GM23248 (cell line): ENCODE measurements at regions not wholly inside any gene's neighbourhood (a gene's known extent, or its start where the extent isn't known, plus 50 kb on each side); places are given as distances from the start of the nearest gene placed in this dataset.

Experiments
- DNase-seq: peaks from one replicate; pipeline ENCODE4 v3.0.0-alpha.2; 2015
- H2AFZ ChIP-seq: fragments of 200-600 bp; sonication (generic); 2 replicates; pipeline ENCODE4 v1.6.1; 2016; ENCODE audit warnings: antibody characterized with exemption
- H3F3A ChIP-seq: fragments of 200-600 bp; sonication (generic); 2 replicates; pipeline ENCODE4 v1.6.1; 2016; ENCODE audit warnings: mild to moderate bottlenecking, antibody characterized with exemption, mixed run types; ENCODE audit not compliant: insufficient read depth
- H3K27ac ChIP-seq: fragments of 200-600 bp; sonication (generic); 2 replicates; pipeline ENCODE4 v1.5.1; 2016; ENCODE audit warnings: mild to moderate bottlenecking
- H3K27me3 ChIP-seq: fragments of 200-600 bp; sonication (generic); replicated peaks from 2 replicates; pipeline ENCODE4 v1.6.1; 2016; ENCODE audit warnings: mild to moderate bottlenecking; ENCODE audit not compliant: insufficient read depth
- H3K36me3 ChIP-seq: fragments of 200-600 bp; sonication (generic); 2 replicates; pipeline ENCODE4 v1.6.1; 2016; ENCODE audit warnings: low read depth, mild to moderate bottlenecking
- H3K4me1 ChIP-seq: fragments of 200-600 bp; sonication (generic); 2 replicates; pipeline ENCODE4 v1.6.1; 2016; ENCODE audit warnings: mild to moderate bottlenecking; ENCODE audit not compliant: insufficient read depth
- H3K4me2 ChIP-seq: fragments of 200-600 bp; sonication (generic); one replicate; pipeline ENCODE4 v1.6.1; 2016; ENCODE audit warnings: mild to moderate bottlenecking; ENCODE audit not compliant: unreplicated experiment
- H3K4me3 ChIP-seq: fragments of 200-600 bp; sonication (generic); 2 replicates; pipeline ENCODE4 v1.5.1; 2016; ENCODE audit warnings: mild to moderate bottlenecking
- H3K79me2 ChIP-seq: fragments of 200-600 bp; sonication (generic); 2 replicates; pipeline ENCODE4 v1.6.1; 2016; ENCODE audit warnings: mild to moderate bottlenecking; ENCODE audit not compliant: insufficient read depth
- H3K9ac ChIP-seq: fragments of 200-600 bp; sonication (generic); 2 replicates; pipeline ENCODE4 v1.6.1; 2016; ENCODE audit warnings: mild to moderate bottlenecking
- H3K9me2 ChIP-seq: fragments of 200-600 bp; sonication (generic); 2 replicates; pipeline ENCODE4 v1.6.1; 2016; ENCODE audit warnings: mixed run types, mild to moderate bottlenecking, moderate library complexity; ENCODE audit not compliant: insufficient read depth
- H3K9me3 ChIP-seq: fragments of 200-600 bp; sonication (generic); one replicate; pipeline ENCODE4 v1.6.1; 2017; ENCODE audit warnings: low read depth
- H4K20me1 ChIP-seq: fragments of 200-600 bp; sonication (generic); 2 replicates; pipeline ENCODE4 v1.6.0; 2016; ENCODE audit not compliant: insufficient read depth
- EZH2 ChIP-seq: fragments of 200-600 bp; sonication (generic); IDR thresholded peaks from 2 replicates; pipeline ENCODE4 v1.6.1; 2018; ENCODE audit warnings: antibody characterized with exemption, mild to moderate bottlenecking; ENCODE audit not compliant: insufficient read depth, poor library complexity, severe bottlenecking
- EZH2phosphoT487 ChIP-seq: fragments of 200-600 bp; sonication (generic); IDR thresholded peaks from 2 replicates; pipeline ENCODE4 v1.6.1; 2018; ENCODE audit warnings: antibody characterized with exemption, moderate library complexity, mild to moderate bottlenecking, low read depth; ENCODE audit not compliant: insufficient read depth
- WGBS, 2 experiments: methylation state at CpG; one replicate each; pipeline ENCODE4 v1.1.6; 2015 to 2017; ENCODE audit warnings: low lambda C conversion rate in 2 of 2, low coverage in 1 of 2; ENCODE audit errors: missing lambda C conversion rate in 2 of 2; 5-methylcytosine and 5-hydroxymethylcytosine counted together
- in situ Hi-C: fragments of 300-500 bp; cut with MboI; formaldehyde crosslinking; loops from 2 replicates; pipeline ENCODE4 v1.15.0; 2020

DNA sequence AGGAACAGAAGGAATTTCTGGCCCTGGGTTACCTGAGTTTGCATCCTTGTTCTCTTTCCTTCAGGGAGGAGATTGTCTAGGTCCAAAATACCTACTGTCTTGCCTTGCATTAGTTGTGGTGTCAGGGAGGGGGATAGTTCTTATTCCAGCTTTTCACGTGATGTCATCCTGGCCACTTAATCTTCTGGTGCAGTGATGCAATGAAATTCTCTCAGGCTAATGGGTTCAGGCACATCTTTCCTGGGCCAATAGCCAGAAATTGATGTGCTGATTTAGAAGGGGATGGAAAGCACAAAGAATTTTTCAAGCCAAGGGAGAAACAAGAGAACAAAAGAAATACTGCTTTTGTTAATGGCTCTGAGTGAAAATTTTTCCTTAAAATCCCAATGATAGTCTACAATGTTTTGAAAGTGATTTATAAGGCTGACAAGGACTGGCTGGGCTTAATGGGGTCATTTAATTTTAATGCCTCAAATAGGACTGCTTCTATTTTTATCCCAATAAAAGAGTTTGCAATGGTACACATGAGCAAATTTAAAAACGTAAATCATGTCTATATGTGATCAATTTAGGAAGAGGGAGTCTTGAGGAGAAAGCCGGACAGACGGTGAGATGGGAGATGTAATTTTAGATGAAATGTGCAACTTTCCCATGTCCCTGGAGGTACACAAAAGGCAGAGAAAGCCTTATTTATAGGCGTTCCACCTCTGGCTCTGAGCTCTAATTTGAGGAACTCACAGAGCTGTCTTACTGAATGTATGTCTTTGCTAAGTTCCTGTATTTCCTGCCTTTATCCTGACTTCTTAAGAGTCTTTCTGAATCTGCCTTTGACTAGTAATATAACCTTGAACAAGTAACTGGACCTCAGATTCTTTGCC lies 89.3 kb upstream of the SV2C start:
- Histone ChIP-seq H3K27me3 (no peaks in the 10 kb centered on the region), H3K9me2 (no peaks in the 10 kb centered on the region), H4K20me1 (no peaks in the 10 kb centered on the region), H3K79me2 (no peaks in the 10 kb centered on the region), H2AFZ (no peak overlapping the region), H3K4me2 (no peak overlapping the region), H3K4me1 (no peaks in the 10 kb centered on the region), H3F3A (no peaks in the 10 kb centered on the region), H3K9ac (no peak overlapping the region), H3K27ac (no peak overlapping the region), H3K36me3 (no peaks in the 10 kb centered on the region), H3K4me3 (no peak overlapping the region), H3K9me3 (no peaks in the 10 kb centered on the region)
- TF ChIP-seq EZH2phosphoT487 = no peak
- TF ChIP-seq EZH2 = no peak
- no peak for DNase-seq
- in situ Hi-C loops = no loop called here
- WGBS, 2 experiments = 14 to 20% methylated on average over 5 of the region's 5 CpGs

DNA sequence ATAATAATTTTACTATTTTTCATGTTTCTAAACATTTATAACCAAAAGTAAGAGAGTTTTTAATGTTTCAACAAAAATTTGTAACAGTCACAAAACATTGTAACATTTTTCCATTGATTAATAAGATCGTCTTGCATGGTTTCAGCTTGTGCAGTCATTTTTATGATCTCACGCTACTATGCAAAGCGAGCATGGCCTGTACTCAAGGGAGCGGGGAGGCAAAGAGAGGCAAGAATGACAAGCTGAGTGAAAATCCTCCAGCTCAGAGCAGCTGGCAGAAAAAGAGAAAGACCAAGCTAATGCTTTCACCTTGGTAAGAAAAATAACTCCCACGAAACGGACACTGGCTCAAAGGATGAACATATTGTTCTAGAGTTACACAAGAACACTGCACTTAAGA lies 90.0 kb upstream of the SV2C start:
- no peak overlapping the region for H2AFZ ChIP-seq
- in situ Hi-C loops = no loop called here
- H4K20me1 ChIP-seq = no peaks in the 10 kb centered on the region
- no peaks in the 10 kb centered on the region for H3K27me3 ChIP-seq
- no peaks in the 10 kb centered on the region for H3F3A ChIP-seq
- H3K9ac ChIP-seq = no peak overlapping the region
- no peak overlapping the region for H3K4me2 ChIP-seq
- no peaks in the 10 kb centered on the region for H3K79me2 ChIP-seq
- H3K36me3 ChIP-seq = no peaks in the 10 kb centered on the region
- no peak for DNase-seq
- H3K27ac ChIP-seq = no peak overlapping the region
- no peaks in the 10 kb centered on the region for H3K4me1 ChIP-seq
- WGBS, 2 experiments = 23 to 24% methylated on average over 6 of the region's 6 CpGs
- H3K4me3 ChIP-seq = no peak overlapping the region
- no peaks in the 10 kb centered on the region for H3K9me2 ChIP-seq
- H3K9me3 ChIP-seq = no peaks in the 10 kb centered on the region
- TF ChIP-seq EZH2phosphoT487 (no peak), EZH2 (no peak)

DNA sequence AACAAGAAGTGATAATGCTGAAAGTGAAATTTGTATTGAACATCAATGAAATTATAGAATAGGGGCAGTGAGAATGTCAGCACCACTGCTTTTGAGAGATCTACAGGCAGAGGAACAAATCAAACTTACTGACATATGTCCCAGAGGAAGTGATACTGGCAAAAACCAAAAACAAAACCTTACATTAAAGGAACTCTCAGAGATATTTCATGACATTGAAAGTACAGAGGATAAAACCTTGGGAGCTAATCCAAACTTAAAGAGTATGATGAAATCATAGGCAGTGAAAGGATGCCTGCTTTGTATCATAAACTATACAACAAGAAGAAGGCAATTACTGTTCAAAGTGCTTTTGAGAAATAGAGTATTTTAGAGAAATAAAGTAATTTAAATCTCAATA lies 90.4 kb upstream of the SV2C start:
- Histone ChIP-seq H3K27me3 (no peaks in the 10 kb centered on the region), H3K9me3 (no peaks in the 10 kb centered on the region)
- TF ChIP-seq EZH2 (no peak), EZH2phosphoT487 (no peak)

DNA sequence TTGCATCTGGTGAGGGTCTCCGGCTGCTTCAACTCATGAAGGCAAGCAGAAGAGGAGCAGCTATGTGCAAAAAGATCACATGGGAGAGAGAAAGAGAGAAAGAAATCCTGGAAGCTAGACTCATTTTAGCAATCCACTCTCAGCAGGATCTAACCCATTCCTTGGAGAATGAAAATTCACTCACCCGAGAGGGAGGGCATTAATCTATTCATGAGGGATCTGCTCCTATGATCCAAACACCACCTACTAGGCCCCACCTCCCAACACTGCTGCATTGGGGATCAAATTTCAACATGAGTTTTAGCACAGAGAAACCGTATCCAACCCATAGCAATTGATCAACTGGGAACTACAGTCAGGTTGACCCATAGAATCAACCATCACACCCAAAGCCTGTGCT lies 98.1 kb upstream of the SV2C start:
- no peak for DNase-seq
- Histone ChIP-seq H3K36me3 (no peaks in the 10 kb centered on the region), H2AFZ (no peak overlapping the region), H3K4me1 (no peaks in the 10 kb centered on the region), H3K4me2 (no peak overlapping the region), H3K27ac (no peak overlapping the region), H3K79me2 (no peaks in the 10 kb centered on the region), H4K20me1 (no peaks in the 10 kb centered on the region), H3F3A (no peaks in the 10 kb centered on the region), H3K9ac (no peak overlapping the region), H3K4me3 (no peak overlapping the region), H3K9me3 (no peaks in the 10 kb centered on the region), H3K9me2 (no peaks in the 10 kb centered on the region), H3K27me3 (no peaks in the 10 kb centered on the region)
- TF ChIP-seq EZH2 (no peak), EZH2phosphoT487 (no peak)
- in situ Hi-C loops = no loop called here
- WGBS, 2 experiments = 22% methylated on average over 3 of the region's 3 CpGs

More for the DNA sequence above, 90.4 kb upstream of the SV2C start:
- Histone ChIP-seq H4K20me1 (no peaks in the 10 kb centered on the region), H3K79me2 (no peaks in the 10 kb centered on the region), H3K9me2 (no peaks in the 10 kb centered on the region), H3K4me1 (no peaks in the 10 kb centered on the region), H3K4me3 (no peak overlapping the region), H3K36me3 (no peaks in the 10 kb centered on the region), H3K9ac (no peak overlapping the region), H3F3A (no peaks in the 10 kb centered on the region), H3K4me2 (no peak overlapping the region), H3K27ac (no peak overlapping the region), H2AFZ (no peak overlapping the region)
- DNase-seq = no peak
- in situ Hi-C loops = no loop called here

DNA sequence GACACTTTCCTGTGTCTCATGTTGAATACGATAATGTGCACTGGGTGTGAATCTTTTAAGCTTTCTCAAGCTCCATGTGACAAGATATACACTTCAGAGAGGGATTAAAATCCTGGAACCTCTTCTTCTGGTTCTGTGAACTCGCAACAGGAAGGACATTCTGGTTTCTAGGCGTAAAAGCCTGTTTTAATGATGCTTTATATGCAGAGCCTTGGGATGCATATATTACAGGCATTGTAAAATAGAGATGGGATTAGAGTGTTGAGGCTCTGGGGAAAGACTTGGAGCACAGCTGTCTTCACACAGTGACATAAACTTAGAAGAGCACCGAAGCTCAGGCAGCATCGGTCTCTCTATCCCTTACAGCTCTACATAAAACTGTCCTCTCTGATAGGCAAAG lies 107.7 kb upstream of the SV2C start:
- Histone ChIP-seq H3K9ac (no peak overlapping the region), H4K20me1 (no peaks in the 10 kb centered on the region), H3K9me2 (no peaks in the 10 kb centered on the region), H3K79me2 (no peaks in the 10 kb centered on the region), H2AFZ (no peak overlapping the region), H3K4me2 (no peak overlapping the region), H3K4me3 (no peak overlapping the region), H3K27ac (no peak overlapping the region), H3K9me3 (no peaks in the 10 kb centered on the region), H3F3A (no peaks in the 10 kb centered on the region), H3K27me3 (no peaks in the 10 kb centered on the region), H3K36me3 (no peaks in the 10 kb centered on the region), H3K4me1 (no peaks in the 10 kb centered on the region)
- TF ChIP-seq EZH2 = no peak
- TF ChIP-seq EZH2phosphoT487 = no peak
- no peak for DNase-seq
- in situ Hi-C loops = no loop called here
- 16 to 19% methylated on average over 5 of the region's 5 CpGs for WGBS, 2 experiments
